Nephron (organoid): ENCODE measurements at regions not wholly inside any gene's neighbourhood (a gene's known extent, or its start where the extent isn't known, plus 50 kb on each side); places are given as distances from the start of the nearest gene placed in this dataset.
A peak's percentile ranks its signal among the peaks of the same experiment; 100 is the strongest.

Source experiments
- H3K27ac Mint-ChIP-seq, 3 experiments: 2 replicates each; pipeline ENCODE4 v1.8.0; 2020; ENCODE audit warnings: mixed read lengths in 3 of 3, mild to moderate bottlenecking in 2 of 3, moderate library complexity in 1 of 3
- H3K27me3 Mint-ChIP-seq: 2 replicates; pipeline ENCODE4 v1.8.0; 2021; ENCODE audit warnings: low read depth, mild to moderate bottlenecking, moderate library complexity, mixed read lengths
- H3K36me3 Mint-ChIP-seq: 2 replicates; pipeline ENCODE4 v1.8.0; 2020; ENCODE audit warnings: low read depth, mixed read lengths
- H3K4me1 Mint-ChIP-seq: 2 replicates; pipeline ENCODE4 v1.8.0; 2020; ENCODE audit warnings: mixed read lengths
- H3K4me3 Mint-ChIP-seq, 3 experiments: 2 replicates each; pipeline ENCODE4 v1.8.0; 2020; ENCODE audit warnings: mild to moderate bottlenecking in 3 of 3, mixed read lengths in 3 of 3, moderate library complexity in 2 of 3
- H3K9me3 Mint-ChIP-seq: 2 replicates; pipeline ENCODE4 v1.8.0; 2020; ENCODE audit warnings: mixed read lengths
- TF ChIP-seq, protein P1 (sequence below), 3 experiments: fragments of 200-600 bp; sonication (generic); IDR thresholded peaks; one replicate each; pipeline ENCODE4 v1.5.0; 2021; ENCODE audit warnings: antibody characterized with exemption in 3 of 3; ENCODE audit not compliant: unreplicated experiment in 3 of 3

DNA sequence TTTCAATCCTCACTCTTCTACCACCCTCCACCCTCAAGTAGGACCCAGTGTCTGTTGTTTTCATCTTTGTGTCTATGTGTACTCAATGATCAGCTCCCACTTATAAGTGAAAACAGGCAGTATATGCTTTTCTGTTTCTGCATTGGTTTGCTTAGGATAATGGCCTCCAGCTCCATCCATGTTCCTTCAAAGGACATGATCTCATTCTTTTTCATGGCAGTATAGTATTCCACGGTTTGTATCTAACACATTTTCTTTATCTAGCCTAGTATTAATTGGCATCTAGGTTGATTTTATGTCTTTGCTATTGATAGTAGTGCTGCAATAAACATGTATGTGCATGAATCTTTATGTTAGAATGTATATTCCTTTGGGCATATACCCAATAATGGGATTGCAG lies 259.8 kb upstream of the KIF2A start:
- peaks cover 4% of the 10 kb centered on the region for H3K9me3 Mint-ChIP-seq
- TF ChIP-seq, protein P1, sequence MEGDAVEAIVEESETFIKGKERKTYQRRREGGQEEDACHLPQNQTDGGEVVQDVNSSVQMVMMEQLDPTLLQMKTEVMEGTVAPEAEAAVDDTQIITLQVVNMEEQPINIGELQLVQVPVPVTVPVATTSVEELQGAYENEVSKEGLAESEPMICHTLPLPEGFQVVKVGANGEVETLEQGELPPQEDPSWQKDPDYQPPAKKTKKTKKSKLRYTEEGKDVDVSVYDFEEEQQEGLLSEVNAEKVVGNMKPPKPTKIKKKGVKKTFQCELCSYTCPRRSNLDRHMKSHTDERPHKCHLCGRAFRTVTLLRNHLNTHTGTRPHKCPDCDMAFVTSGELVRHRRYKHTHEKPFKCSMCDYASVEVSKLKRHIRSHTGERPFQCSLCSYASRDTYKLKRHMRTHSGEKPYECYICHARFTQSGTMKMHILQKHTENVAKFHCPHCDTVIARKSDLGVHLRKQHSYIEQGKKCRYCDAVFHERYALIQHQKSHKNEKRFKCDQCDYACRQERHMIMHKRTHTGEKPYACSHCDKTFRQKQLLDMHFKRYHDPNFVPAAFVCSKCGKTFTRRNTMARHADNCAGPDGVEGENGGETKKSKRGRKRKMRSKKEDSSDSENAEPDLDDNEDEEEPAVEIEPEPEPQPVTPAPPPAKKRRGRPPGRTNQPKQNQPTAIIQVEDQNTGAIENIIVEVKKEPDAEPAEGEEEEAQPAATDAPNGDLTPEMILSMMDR (IDR thresholded peaks at IDR 0.05; ENCODE audit: unreplicated experiment in 3 of 3), result no peak
- H3K27me3 Mint-ChIP-seq, result no peaks in the 10 kb centered on the region
- H3K36me3 Mint-ChIP-seq, result no peaks in the 10 kb centered on the region
- no peaks in the 10 kb centered on the region for H3K4me1 Mint-ChIP-seq
- H3K27ac Mint-ChIP-seq, result no peak overlapping the region
- no peak overlapping the region for H3K4me3 Mint-ChIP-seq

DNA sequence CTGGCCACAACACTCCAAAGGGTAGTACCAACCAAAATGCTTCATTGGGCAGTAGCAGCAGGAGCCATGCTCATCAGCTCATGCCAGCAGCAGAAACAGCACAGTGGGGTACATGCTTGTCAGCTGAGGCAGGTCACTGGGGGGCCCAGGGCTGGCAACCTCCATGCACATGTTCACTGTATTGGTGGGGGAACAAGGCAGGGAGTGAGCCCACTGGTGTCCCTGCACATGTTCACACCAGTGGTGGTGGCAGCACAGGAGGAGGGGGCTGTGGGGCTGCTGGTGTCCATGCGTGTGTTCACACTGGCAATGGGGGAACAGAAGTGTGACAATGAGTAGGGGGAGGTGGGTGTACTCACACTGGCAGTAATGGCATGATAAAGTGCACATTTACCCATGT lies 254.3 kb upstream of the KIF2A start:
- no peak overlapping the region for H3K4me3 Mint-ChIP-seq
- no peak overlapping the region for H3K27ac Mint-ChIP-seq
- TF ChIP-seq, protein P1 (IDR thresholded peaks at IDR 0.05; ENCODE audit: unreplicated experiment in 3 of 3), result no peak
- peaks cover 14% of the 10 kb centered on the region for H3K9me3 Mint-ChIP-seq
- H3K4me1 Mint-ChIP-seq, result no peaks in the 10 kb centered on the region
- no peaks in the 10 kb centered on the region for H3K27me3 Mint-ChIP-seq
- H3K36me3 Mint-ChIP-seq, result no peaks in the 10 kb centered on the region

DNA sequence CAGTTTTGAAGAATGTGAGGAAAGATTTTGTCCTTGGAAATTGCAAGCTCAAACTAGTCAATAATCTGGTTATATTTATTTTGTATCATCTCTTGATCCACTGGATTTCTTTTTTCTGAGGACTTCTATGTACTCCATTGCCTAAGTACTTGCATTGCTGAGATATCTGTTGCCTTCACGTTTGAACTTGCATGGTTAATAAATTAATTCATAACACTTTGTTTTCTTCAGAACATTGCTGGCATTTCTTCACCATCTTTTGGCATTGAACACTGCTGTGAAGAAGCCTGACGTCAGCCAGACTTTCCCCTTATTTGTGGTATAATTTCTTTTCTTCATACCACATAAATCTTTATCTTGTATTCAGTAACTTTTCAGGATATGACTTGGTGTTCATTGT lies 246.0 kb upstream of the KIF2A start:
- H3K27ac Mint-ChIP-seq, result no peak overlapping the region
- H3K4me1 Mint-ChIP-seq, result no peaks in the 10 kb centered on the region
- H3K36me3 Mint-ChIP-seq, result no peaks in the 10 kb centered on the region
- peaks cover 5% of the 10 kb centered on the region for H3K9me3 Mint-ChIP-seq
- H3K27me3 Mint-ChIP-seq, result no peaks in the 10 kb centered on the region
- no peak overlapping the region for H3K4me3 Mint-ChIP-seq
- TF ChIP-seq, protein P1 (IDR thresholded peaks at IDR 0.05; ENCODE audit: unreplicated experiment in 3 of 3), result no peak

DNA sequence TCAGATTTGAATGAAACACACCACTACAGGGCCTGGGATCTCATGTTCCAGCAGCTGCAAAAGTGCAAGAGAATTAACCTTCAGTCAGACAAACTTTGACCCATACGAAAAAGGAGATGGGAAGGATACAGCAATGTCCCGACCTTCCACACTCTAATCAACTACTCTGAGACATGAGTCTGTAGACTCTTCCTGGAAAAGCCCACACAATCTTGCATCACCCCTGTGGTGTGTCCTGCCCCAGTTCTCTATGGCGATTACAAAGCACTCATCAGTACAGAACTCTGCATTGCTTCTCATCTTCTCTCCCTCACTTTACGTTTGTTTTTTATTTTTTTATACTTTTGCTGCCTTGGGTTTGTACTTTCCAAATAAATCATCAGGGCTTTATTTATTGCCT lies 241.0 kb upstream of the KIF2A start:
- peaks cover 3% of the 10 kb centered on the region for H3K9me3 Mint-ChIP-seq
- no peaks in the 10 kb centered on the region for H3K27me3 Mint-ChIP-seq
- no peaks in the 10 kb centered on the region for H3K36me3 Mint-ChIP-seq
- H3K27ac Mint-ChIP-seq, result peak overlapping the region in 1 of 3 experiments; percentile 1
- H3K4me1 Mint-ChIP-seq, result peaks cover 5% of the 10 kb centered on the region
- no peak overlapping the region for H3K4me3 Mint-ChIP-seq
- TF ChIP-seq, protein P1 (IDR thresholded peaks at IDR 0.05; ENCODE audit: unreplicated experiment in 3 of 3), result no peak

DNA sequence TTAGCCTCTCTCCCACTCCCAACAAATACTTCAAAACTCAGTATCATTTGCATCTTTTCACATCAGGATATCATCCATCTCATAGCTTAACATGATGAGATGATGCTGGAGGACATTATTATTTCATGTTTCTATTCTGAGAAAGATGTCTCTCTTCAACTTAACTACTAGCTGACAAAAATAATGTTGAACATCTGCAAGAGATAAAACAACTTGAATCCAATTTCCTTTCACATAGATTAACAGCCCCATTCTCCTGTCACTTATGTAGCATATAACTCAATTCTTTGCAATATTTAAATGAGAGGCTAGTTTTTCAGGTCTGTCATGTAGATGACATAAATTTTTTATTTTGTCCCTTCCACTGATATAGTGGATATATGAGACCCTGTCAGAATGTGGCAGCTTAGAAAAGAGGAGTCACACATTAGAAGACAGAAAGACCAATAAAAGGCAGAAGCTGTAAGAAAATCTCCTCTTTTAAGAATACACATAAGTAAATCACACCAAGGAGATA lies 239.2 kb upstream of the KIF2A start:
- Mint-ChIP-seq H3K4me1 (peaks cover 5% of the 10 kb centered on the region), H3K9me3 (no peaks in the 10 kb centered on the region), H3K27me3 (no peaks in the 10 kb centered on the region), H3K4me3 (no peak overlapping the region), H3K27ac (peak overlapping the region in 1 of 3 experiments; percentile 48), H3K36me3 (no peaks in the 10 kb centered on the region)
- TF ChIP-seq, protein P1 (IDR thresholded peaks at IDR 0.05; ENCODE audit: unreplicated experiment in 3 of 3), result no peak

DNA sequence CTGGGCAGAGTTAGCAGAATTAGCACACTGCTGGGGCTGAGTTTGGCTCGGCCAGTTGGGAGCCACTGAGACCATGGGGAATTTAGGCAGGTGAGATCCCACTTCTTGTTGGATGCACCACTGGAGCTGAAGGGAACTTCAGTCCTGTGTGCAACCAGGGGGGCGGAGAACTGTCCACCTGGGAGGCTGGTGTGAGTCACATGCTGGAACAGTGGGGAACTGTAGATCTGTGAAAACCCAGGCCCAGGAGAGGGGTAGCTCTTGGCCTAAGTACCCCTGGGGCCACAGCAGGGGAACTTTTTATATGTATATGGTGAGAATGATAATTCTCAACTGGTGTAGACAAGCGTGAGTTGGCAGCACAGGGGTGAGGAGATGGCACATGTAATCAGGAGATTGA lies 237.5 kb upstream of the KIF2A start:
- Mint-ChIP-seq H3K27ac (no peak overlapping the region), H3K4me1 (peaks cover 5% of the 10 kb centered on the region), H3K36me3 (no peaks in the 10 kb centered on the region), H3K27me3 (no peaks in the 10 kb centered on the region), H3K4me3 (no peak overlapping the region), H3K9me3 (no peaks in the 10 kb centered on the region)
- TF ChIP-seq, protein P1 (IDR thresholded peaks at IDR 0.05; ENCODE audit: unreplicated experiment in 3 of 3), result no peak
